SK-N-SH treated with all-trans-retinoic acid at 6 μM for 48 hours (cell line): ENCODE measurements at regions not wholly inside any gene's neighbourhood (a gene's known extent, or its start where the extent isn't known, plus 50 kb on each side); places are given as distances from the start of the nearest gene placed in this dataset.

Experiments used
- ATAC-seq: fragments of 200-7000 bp; cut with Tn5 transposase; 3 replicates; pipeline ENCODE4 v1.9.1; 2020; ENCODE audit warnings: mild to moderate bottlenecking, moderate library complexity
- ARNTL ChIP-seq: fragments of 450-650 bp; formaldehyde crosslinking; IDR thresholded peaks from 2 replicates; pipeline ENCODE4 v1.5.0; 2020; ENCODE audit warnings: low read depth, mild to moderate bottlenecking, moderate library complexity, borderline replicate concordance
- BACH2 ChIP-seq: fragments of 250-450 bp; sonication (Bioruptor Pico); IDR thresholded peaks from 2 replicates; pipeline ENCODE4 v1.9.0; 2021; ENCODE audit warnings: mild to moderate bottlenecking, borderline replicate concordance
- CREB5 ChIP-seq: fragments of 250-450 bp; sonication (Bioruptor Pico); IDR thresholded peaks from 2 replicates; pipeline ENCODE4 v1.5.1; 2020; ENCODE audit warnings: low read depth, mild to moderate bottlenecking, moderate library complexity
- CSDC2 ChIP-seq: fragments of 250-450 bp; sonication (Bioruptor Pico); IDR thresholded peaks from 2 replicates; pipeline ENCODE4 v1.5.0; 2020; ENCODE audit warnings: mild to moderate bottlenecking, moderate library complexity
- CSRNP3 ChIP-seq: fragments of 250-450 bp; sonication (Bioruptor Pico); IDR thresholded peaks from 2 replicates; pipeline ENCODE4 v1.5.1; 2021; ENCODE audit warnings: mild to moderate bottlenecking, moderate library complexity
- ESRRG ChIP-seq: fragments of 250-450 bp; sonication (Bioruptor Pico); IDR thresholded peaks from 2 replicates; pipeline ENCODE4 v1.6.1; 2021; ENCODE audit warnings: mild to moderate bottlenecking
- GLIS3 ChIP-seq: fragments of 250-450 bp; sonication (Bioruptor Pico); IDR thresholded peaks from 2 replicates; pipeline ENCODE4 v1.5.0; 2020; ENCODE audit warnings: mild to moderate bottlenecking, moderate library complexity
- OSR1 ChIP-seq: fragments of 250-450 bp; sonication (Bioruptor Pico); IDR thresholded peaks from 2 replicates; pipeline ENCODE4 v1.8.0; 2022; ENCODE audit warnings: moderate library complexity, mild to moderate bottlenecking, inconsistent platforms
- PATZ1 ChIP-seq: fragments of 250-450 bp; sonication (Bioruptor Pico); IDR thresholded peaks from 2 replicates; pipeline ENCODE4 v1.8.0; 2020; ENCODE audit warnings: mild to moderate bottlenecking, moderate library complexity, borderline replicate concordance
- POU6F1 ChIP-seq: fragments of 250-450 bp; sonication (Bioruptor Pico); IDR thresholded peaks from 2 replicates; pipeline ENCODE4 v1.8.0; 2021; ENCODE audit warnings: low read depth, mild to moderate bottlenecking, moderate library complexity, borderline replicate concordance
- PPARA ChIP-seq: fragments of 250-450 bp; sonication (Bioruptor Pico); IDR thresholded peaks from 2 replicates; pipeline ENCODE4 v1.5.0; 2020; ENCODE audit warnings: mild to moderate bottlenecking, borderline replicate concordance
- RARB ChIP-seq: fragments of 250-450 bp; sonication (Bioruptor Pico); IDR thresholded peaks from 2 replicates; pipeline ENCODE4 v1.8.0; 2021; ENCODE audit warnings: mild to moderate bottlenecking, moderate library complexity
- SNAI2 ChIP-seq: fragments of 250-450 bp; sonication (Bioruptor Pico); IDR thresholded peaks from 2 replicates; pipeline ENCODE4 v1.5.0; 2020; ENCODE audit warnings: mild to moderate bottlenecking, moderate library complexity
- TSHZ2 ChIP-seq: fragments of 250-450 bp; sonication (Bioruptor Pico); IDR thresholded peaks from 2 replicates; pipeline ENCODE4 v1.5.0; 2020; ENCODE audit warnings: mild to moderate bottlenecking, moderate library complexity
- ZC3H10 ChIP-seq: fragments of 250-450 bp; sonication (Bioruptor Pico); IDR thresholded peaks from 2 replicates; pipeline ENCODE4 v1.5.1; 2021; ENCODE audit warnings: mild to moderate bottlenecking, moderate library complexity
- ZFP3 ChIP-seq: fragments of 250-450 bp; sonication (Bioruptor Pico); IDR thresholded peaks from 2 replicates; pipeline ENCODE4 v1.5.0; 2020; ENCODE audit warnings: mild to moderate bottlenecking, moderate library complexity
- ZFP30 ChIP-seq: fragments of 450-650 bp; formaldehyde crosslinking; IDR thresholded peaks from 2 replicates; pipeline ENCODE4 v1.5.0; 2022; ENCODE audit warnings: mild to moderate bottlenecking, moderate library complexity
- ZNF565 ChIP-seq: fragments of 450-650 bp; formaldehyde crosslinking; conservative IDR thresholded peaks from 2 replicates; pipeline ENCODE4 v1.5.0; 2020; ENCODE audit warnings: low read depth, mild to moderate bottlenecking, moderate library complexity
- ZNF70 ChIP-seq: fragments of 450-650 bp; formaldehyde crosslinking; IDR thresholded peaks from 2 replicates; pipeline ENCODE4 v1.5.0; 2020; ENCODE audit warnings: mild to moderate bottlenecking, moderate library complexity

- TF ChIP-seq CSRNP3 (CRISPR knock-in tag) (no peak), ZFP3 (CRISPR knock-in tag) (no peak), ARNTL (no peak), TSHZ2 (CRISPR knock-in tag) (no peak), PATZ1 (CRISPR knock-in tag) (no peak), PPARA (CRISPR knock-in tag) (no peak), ESRRG (CRISPR knock-in tag) (no peak), ZC3H10 (no peak), BACH2 (no peak), ZNF70 (CRISPR knock-in tag) (no peak), POU6F1 (CRISPR knock-in tag) (no peak)
- TF ChIP-seq, all 23 proteins: peak for 0
- no peak for ATAC-seq
Observed at GRCh38 chr16:18041864-18042834, 294.4 kb downstream of the NPIPA8 start.

GRCh38 chr16:18039931-18040330, 296.6 kb downstream of the NPIPA8 start:
- no peak for TF ChIP-seq ZNF70 (CRISPR knock-in tag)
- TF ChIP-seq SNAI2 (CRISPR knock-in tag) = peak; percentile 44; the same call in 1 of the 2 replicates
- ATAC-seq = no peak

GRCh38 chr16:18037051-18037450, 299.5 kb downstream of the NPIPA8 start:
- no peak for ATAC-seq
- no peak for TF ChIP-seq ZFP30 (CRISPR knock-in tag)
- TF ChIP-seq PATZ1 (CRISPR knock-in tag) = no peak
- TF ChIP-seq GLIS3 (CRISPR knock-in tag) = no peak
- no peak for TF ChIP-seq ZNF565
- no peak for TF ChIP-seq CSDC2 (CRISPR knock-in tag)
- no peak for TF ChIP-seq ZC3H10
- TF ChIP-seq PPARA (CRISPR knock-in tag) = no peak
- no peak for TF ChIP-seq ARNTL
- no peak for TF ChIP-seq RARB (CRISPR knock-in tag)
- no peak for TF ChIP-seq BACH2
- no peak for TF ChIP-seq CREB5 (CRISPR knock-in tag)
- no peak for TF ChIP-seq OSR1 (CRISPR knock-in tag)
- no peak for TF ChIP-seq ZFP3 (CRISPR knock-in tag)
- no peak for TF ChIP-seq POU6F1 (CRISPR knock-in tag)
- no peak for TF ChIP-seq TSHZ2 (CRISPR knock-in tag)
